GM18505 (cell line): ENCODE measurements at regions not wholly inside any gene's neighbourhood (a gene's known extent, or its start where the extent isn't known, plus 50 kb on each side); places are given as distances from the start of the nearest gene placed in this dataset.
"Not testable (repeated sequence)": the region's sequence is repeated elsewhere in the genome, so short reads cannot be mapped to it uniquely, and the experiment has no call there.

Experiments used
- ATAC-seq: cut with Tn5 transposase; IDR thresholded peaks from one replicate; pipeline ENCODE4 v1.9.1; 2021; ENCODE audit not compliant: unreplicated experiment
- POLR2A ChIP-seq: IDR thresholded peaks from 4 replicates; pipeline ENCODE4 v1.6.1; 2011; ENCODE audit warnings: borderline replicate concordance; ENCODE audit not compliant: insufficient read depth, insufficient read length; ENCODE audit errors: extremely low read depth

DNA sequence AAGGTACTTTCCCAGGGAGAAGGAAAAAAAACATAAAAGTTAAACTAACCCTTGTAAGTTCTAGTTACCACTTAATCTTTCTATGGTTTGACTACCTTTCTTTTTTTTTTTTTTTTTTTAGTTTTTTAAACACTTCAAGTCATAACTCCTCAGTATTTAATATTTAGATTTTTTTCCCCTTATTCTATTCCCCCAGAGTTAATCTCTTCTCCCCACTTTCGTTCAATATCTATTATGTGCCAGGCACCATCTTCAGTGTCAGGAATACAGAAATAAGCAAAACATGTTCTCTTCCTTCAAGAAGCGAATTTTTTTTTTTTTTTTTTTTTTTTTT lies 62.0 kb upstream of the LOC128125822 start:
- TF ChIP-seq POLR2A: no peak
- no peak for ATAC-seq

DNA sequence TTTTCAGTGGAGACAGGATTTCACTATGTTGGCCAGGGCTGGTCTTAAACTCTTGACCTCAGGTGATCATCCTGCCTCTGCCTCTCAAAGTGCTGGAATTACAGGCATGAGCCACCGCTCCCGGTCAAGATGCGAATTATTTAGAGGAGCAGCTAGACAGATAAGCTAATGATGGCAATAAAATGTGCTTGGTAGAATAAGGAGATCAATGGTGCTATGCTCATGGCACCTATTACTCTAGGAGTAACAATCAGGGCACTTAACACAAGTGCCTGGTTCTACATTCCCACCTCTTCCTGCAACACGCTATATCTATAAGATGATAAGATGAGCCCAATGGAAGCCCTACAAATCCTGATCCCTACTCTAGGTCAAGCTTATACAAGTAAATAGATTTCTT lies 61.4 kb upstream of the LOC128125822 start:
- no peak for ATAC-seq
- no peak for TF ChIP-seq POLR2A

DNA sequence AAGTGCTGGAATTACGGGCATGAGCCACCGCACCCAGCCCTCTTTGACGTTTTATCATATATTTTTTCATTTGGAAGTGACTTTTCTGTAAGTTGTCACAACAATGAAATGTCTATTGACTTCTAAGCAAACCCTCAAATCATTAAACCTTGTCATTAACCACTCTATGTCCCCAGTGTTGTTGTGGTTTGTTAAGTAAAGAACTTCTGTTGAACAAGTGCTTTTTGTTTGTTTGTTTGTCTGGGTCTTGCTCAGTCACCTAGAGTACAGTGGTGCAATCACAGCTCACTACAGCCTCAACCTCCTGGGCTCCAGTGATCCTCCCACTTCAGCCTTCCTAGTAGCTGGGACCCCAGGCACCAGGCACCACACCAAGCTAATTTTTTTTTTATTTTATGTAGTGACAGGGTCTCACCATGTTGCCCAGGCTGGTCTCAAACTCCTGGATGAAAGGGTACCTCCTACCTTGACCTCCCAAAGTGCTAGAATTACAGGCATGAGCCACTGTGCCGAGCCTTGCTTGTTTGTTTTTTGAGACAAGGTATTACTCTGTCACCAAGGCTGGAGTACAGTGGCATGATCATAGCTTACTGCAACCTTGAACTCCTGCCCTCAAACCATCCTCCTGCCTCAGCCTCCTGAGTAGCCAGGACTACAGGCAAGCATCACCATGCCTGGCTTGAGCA lies 57.6 kb upstream of the LOC128125822 start:
- no peak for TF ChIP-seq POLR2A
- ATAC-seq: no peak

DNA sequence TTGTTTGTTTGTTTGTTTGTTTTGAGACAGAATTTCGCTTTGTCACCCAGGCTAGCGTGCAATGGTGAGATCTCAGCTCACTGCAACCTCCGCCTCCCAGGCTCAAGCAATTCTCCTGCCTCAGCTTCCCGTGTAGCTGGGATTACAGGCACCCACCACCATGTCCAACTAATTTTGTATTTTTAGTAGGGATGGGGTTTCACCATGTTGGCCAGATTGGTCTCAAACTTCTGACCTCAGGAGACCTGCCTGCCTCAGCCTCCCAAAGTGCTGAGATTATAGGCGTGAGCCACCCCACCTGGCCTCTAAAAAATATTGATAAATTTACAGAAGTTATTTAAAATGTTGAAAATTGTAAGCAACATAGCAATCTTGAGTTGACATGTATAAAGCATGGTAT lies 57.1 kb upstream of the LOC128125822 start:
- not testable (repeated sequence) for ATAC-seq

DNA sequence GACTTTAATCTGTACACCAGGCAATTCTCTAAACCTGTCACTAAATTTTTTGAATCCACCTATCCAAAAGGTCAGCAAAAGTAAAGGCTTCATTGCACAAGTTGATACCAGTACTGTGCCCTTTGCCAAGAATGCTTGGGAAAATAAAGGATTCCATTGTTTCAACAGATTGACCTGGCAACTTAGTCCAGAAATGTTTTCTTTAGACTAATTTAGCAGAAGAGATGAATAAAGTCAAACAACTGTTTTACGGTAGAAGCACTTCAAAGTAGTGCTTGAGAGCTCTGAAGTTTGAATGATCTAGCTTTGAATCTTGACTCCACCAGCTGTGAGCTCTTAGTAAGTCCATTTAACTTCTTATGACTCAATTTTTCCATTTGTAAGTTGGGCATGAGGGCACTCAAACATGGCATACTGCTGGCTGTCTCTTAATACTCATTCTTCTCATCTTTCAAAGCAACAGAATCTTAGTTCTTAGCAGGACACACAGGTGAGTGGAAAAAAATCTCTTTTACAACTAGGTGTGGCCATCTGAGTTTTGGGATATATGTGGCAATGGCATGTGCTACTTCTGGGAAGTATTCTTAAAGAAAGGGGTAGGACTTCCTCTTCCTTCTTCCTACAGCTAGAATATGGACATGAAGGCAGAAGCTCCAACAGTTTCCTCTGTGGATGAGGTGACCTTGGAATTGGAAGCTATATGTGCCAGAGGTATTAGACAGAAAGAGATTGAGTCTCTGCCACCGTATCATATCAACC lies 55.9 kb upstream of the LOC128125822 start:
- no peak for ATAC-seq
- TF ChIP-seq POLR2A: no peak

DNA sequence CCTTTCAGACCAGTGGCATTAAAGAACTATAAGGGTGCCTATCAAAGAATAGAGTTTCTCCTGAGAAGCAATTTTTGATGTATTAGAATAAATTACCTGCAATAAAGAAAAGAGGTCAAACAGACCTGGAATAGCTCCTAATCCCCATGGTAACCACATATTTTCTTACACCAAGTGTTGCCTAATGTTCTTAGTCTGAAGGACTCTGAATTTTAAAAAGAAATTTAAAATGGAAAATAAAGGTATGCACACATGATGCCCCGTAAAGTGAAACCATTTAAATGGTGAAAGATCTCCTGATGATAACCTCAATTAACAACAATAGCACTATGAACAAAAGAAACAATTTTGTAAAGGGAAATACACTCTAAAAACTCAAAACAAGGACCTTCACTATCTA lies 55.1 kb upstream of the LOC128125822 start:
- no peak for ATAC-seq
- TF ChIP-seq POLR2A: no peak

DNA sequence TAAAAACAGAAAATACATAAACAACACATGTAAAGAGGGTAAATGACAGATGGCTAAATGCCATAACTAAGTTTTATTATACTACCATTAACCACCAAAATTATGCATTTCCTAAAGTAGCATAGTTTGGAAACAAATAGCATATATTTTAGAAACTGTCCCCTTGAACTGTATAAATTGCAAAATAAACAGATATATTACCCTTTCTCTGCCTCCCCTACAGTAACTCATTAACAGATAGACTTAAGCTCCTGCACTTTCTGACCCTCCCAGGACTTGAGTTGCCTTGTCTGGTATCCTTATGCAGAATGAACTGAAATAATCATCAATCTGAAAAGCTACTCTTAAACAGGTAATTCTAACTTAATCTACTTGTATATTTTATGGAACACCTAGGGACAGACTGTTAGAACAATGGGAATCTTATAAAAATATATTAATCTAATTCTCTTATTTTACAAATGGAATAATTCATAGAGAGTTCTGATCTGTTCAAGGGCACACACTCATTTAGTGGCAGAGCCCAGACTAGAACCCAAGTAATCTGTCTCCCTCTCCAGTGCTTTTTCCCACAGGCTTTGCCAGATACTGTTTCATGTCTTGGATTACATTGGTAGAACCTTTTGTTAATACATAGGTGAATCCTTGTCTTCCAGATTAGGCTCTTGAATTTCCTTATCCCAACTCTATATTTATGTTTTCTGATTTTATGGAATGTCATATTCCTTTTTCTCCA lies 50.6 kb upstream of the LOC128125822 start:
- no peak for TF ChIP-seq POLR2A
- ATAC-seq: no peak
